K562 (cell line): ENCODE measurements at regions not wholly inside any gene's neighbourhood (a gene's known extent, or its start where the extent isn't known, plus 50 kb on each side); places are given as distances from the start of the nearest gene placed in this dataset.

Experiments
- CBFB ChIP-seq: sonication (generic); formaldehyde crosslinking; IDR thresholded peaks from 2 replicates; pipeline ENCODE4 v1.4.0; 2020; ENCODE audit warnings: mild to moderate bottlenecking, missing genetic modification reagents
- CEBPG ChIP-seq, 3 experiments: fragments of 200-800 bp in 1 of 3; sonication (Bioruptor generic) in 1 of 3; sonication (generic) in 1 of 3; formaldehyde crosslinking in 1 of 3; IDR thresholded peaks in 2 of 3; conservative IDR thresholded peaks in 1 of 3; 2 replicates each; pipeline versions ENCODE4 v1.6.1 to v1.8.0; 2016 to 2022; ENCODE audit warnings: missing compliant biosample characterization in 2 of 3, missing genetic modification characterization in 2 of 3, mild to moderate bottlenecking in 1 of 3, missing genetic modification reagents in 1 of 3
- DPF2 ChIP-seq: fragments of 450-650 bp; IDR thresholded peaks from 2 replicates; pipeline ENCODE4 v1.6.1; 2016
- ELF4 ChIP-seq: fragments of 450-650 bp; formaldehyde crosslinking; IDR thresholded peaks from 2 replicates; pipeline ENCODE4 v1.4.0; 2022; ENCODE audit warnings: missing genetic modification characterization
- FOXJ3 ChIP-seq: sonication (generic); formaldehyde crosslinking; IDR thresholded peaks from 2 replicates; pipeline ENCODE4 v1.4.0; 2020; ENCODE audit warnings: mild to moderate bottlenecking, missing genetic modification reagents
- GATAD2B ChIP-seq: fragments of 450-650 bp; IDR thresholded peaks from 2 replicates; pipeline ENCODE4 v1.6.1; 2017; ENCODE audit warnings: mild to moderate bottlenecking, borderline replicate concordance
- HOXB6 ChIP-seq: fragments of 250-450 bp; sonication (Bioruptor Pico); IDR thresholded peaks from 2 replicates; pipeline ENCODE4 v1.5.1; 2022; ENCODE audit warnings: mild to moderate bottlenecking, borderline replicate concordance
- MIER1 ChIP-seq: fragments of 450-650 bp; IDR thresholded peaks from 2 replicates; pipeline ENCODE4 v1.6.1; 2016; ENCODE audit warnings: antibody characterized with exemption, mild to moderate bottlenecking, low read depth
- NFIX ChIP-seq: fragments of 250-450 bp; sonication (Bioruptor Pico); IDR thresholded peaks from 2 replicates; pipeline ENCODE4 v1.4.0; 2020; ENCODE audit warnings: low read depth, mild to moderate bottlenecking, moderate library complexity
- NR3C1 ChIP-seq: sonication (generic); formaldehyde crosslinking; IDR thresholded peaks from 2 replicates; pipeline ENCODE4 v1.8.1; 2022; ENCODE audit warnings: missing genetic modification reagents
- RHOXF2B ChIP-seq: fragments of 250-450 bp; sonication (Bioruptor Pico); conservative IDR thresholded peaks from 2 replicates; pipeline ENCODE4 v1.5.1; 2021
- SMARCC2 ChIP-seq: fragments of 450-650 bp; IDR thresholded peaks from 2 replicates; pipeline ENCODE4 v1.6.1; 2017; ENCODE audit warnings: antibody characterized with exemption, moderate library complexity, mild to moderate bottlenecking, low read depth
- SRSF7 ChIP-seq: fragments of 200-400 bp; formaldehyde crosslinking; optimal IDR thresholded peaks from 2 replicates; pipeline ENCODE3; 2017; ENCODE audit warnings: mild to moderate bottlenecking, low read depth, low read length
- TBL1XR1 ChIP-seq, 2 experiments: IDR thresholded peaks; 2 replicates each; pipeline ENCODE4 v1.6.1; 2012; ENCODE audit warnings: improper control_type of control experiment in 2 of 2, low read length in 2 of 2, mild to moderate bottlenecking in 1 of 2
- XRCC5 ChIP-seq: fragments of 200-400 bp; formaldehyde crosslinking; IDR thresholded peaks from 2 replicates; pipeline ENCODE4 v1.6.1; 2017; ENCODE audit warnings: low read depth, mild to moderate bottlenecking, low read length
- ZKSCAN3 ChIP-seq: fragments of 250-450 bp; sonication (Bioruptor Pico); IDR thresholded peaks from 2 replicates; pipeline ENCODE4 v1.4.0; 2020
- ZNF224 ChIP-seq: sonication (generic); formaldehyde crosslinking; IDR thresholded peaks from 2 replicates; pipeline ENCODE4 v1.8.0; 2022; ENCODE audit warnings: mild to moderate bottlenecking, missing genetic modification reagents
- ZNF785 ChIP-seq: fragments of 250-450 bp; sonication (Bioruptor Pico); IDR thresholded peaks from 2 replicates; pipeline ENCODE4 v1.4.0; 2020; ENCODE audit warnings: mild to moderate bottlenecking
- TF ChIP-seq, protein P1 (sequence below), 2 experiments: fragments of 450-650 bp in 1 of 2; IDR thresholded peaks; 2 replicates each; pipeline ENCODE4 v1.6.1; 2011 to 2017; ENCODE audit warnings: low read depth in 2 of 2, antibody characterized with exemption in 1 of 2, borderline replicate concordance in 1 of 2, low read length in 1 of 2, mild to moderate bottlenecking in 1 of 2, mixed read lengths in 1 of 2; ENCODE audit not compliant: control insufficient read depth in 1 of 2
- TF ChIP-seq, protein P2 (sequence below): sonication (generic); IDR thresholded peaks from 2 replicates; pipeline ENCODE4 v1.6.1; 2016
- TF ChIP-seq, protein P3 (sequence below): fragments of 450-650 bp; IDR thresholded peaks from 2 replicates; pipeline ENCODE4 v1.6.1; 2016
- TF ChIP-seq, protein P4 (sequence below): sonication (generic); formaldehyde crosslinking; IDR thresholded peaks from 2 replicates; pipeline ENCODE4 v1.8.0; 2022; ENCODE audit warnings: mild to moderate bottlenecking, missing genetic modification reagents, borderline replicate concordance

DNA sequence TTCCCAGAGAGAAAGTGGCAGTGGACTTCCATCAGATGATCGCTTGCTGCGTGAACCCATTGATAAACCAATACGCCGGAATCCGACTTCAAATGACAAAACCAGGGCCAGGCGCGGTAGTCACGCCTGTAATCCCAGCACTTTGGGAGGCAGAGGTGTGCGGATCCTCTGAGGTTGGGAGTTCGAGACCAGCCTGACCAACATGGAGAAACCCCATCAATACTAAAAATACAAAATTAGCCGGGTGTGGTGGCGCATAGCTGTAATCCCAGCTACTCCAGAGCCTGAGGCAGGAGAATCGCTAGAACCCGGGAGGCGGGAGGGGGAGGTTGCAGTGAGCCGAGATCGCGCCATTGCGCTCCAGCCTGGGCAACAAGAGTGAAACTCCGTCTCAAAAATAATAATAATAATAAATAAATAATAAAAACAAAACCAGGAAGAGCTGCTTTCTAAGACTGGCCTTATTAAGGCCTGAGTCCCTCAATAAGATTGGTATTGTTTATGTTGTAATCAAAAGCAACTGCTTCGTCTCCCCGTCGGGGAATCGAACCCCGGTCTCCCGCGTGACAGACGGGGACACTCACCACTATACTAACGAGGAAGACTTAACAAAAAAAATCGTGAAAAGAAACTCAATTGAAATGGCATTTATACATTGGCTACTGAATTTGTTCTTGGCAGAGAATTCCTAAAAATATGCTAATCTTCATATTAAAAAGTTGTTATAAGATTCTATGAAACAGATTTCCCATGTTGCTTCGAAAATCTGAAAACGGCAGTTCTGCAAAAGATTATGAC is 110.2 kb upstream of the ZNF184 start (continued):
- TF ChIP-seq, protein P1, sequence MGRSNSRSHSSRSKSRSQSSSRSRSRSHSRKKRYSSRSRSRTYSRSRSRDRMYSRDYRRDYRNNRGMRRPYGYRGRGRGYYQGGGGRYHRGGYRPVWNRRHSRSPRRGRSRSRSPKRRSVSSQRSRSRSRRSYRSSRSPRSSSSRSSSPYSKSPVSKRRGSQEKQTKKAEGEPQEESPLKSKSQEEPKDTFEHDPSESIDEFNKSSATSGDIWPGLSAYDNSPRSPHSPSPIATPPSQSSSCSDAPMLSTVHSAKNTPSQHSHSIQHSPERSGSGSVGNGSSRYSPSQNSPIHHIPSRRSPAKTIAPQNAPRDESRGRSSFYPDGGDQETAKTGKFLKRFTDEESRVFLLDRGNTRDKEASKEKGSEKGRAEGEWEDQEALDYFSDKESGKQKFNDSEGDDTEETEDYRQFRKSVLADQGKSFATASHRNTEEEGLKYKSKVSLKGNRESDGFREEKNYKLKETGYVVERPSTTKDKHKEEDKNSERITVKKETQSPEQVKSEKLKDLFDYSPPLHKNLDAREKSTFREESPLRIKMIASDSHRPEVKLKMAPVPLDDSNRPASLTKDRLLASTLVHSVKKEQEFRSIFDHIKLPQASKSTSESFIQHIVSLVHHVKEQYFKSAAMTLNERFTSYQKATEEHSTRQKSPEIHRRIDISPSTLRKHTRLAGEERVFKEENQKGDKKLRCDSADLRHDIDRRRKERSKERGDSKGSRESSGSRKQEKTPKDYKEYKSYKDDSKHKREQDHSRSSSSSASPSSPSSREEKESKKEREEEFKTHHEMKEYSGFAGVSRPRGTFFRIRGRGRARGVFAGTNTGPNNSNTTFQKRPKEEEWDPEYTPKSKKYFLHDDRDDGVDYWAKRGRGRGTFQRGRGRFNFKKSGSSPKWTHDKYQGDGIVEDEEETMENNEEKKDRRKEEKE (IDR thresholded peaks at IDR 0.05; ENCODE audit: borderline replicate concordance in 1 of 2, control insufficient read depth in 1 of 2, low read depth in 2 of 2, low read length in 1 of 2): no peak
- no peak for TF ChIP-seq ZKSCAN3 (CRISPR knock-in tag)
- TF ChIP-seq MIER1: no peak
- TF ChIP-seq ZNF224 (CRISPR knock-in tag): no peak
- TF ChIP-seq RHOXF2B (CRISPR knock-in tag): no peak
- no peak for TF ChIP-seq SRSF7
- TF ChIP-seq, protein P2, sequence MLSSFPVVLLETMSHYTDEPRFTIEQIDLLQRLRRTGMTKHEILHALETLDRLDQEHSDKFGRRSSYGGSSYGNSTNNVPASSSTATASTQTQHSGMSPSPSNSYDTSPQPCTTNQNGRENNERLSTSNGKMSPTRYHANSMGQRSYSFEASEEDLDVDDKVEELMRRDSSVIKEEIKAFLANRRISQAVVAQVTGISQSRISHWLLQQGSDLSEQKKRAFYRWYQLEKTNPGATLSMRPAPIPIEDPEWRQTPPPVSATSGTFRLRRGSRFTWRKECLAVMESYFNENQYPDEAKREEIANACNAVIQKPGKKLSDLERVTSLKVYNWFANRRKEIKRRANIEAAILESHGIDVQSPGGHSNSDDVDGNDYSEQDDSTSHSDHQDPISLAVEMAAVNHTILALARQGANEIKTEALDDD: no peak; the same call in 1 of the 2 replicates
- TF ChIP-seq ELF4 (CRISPR knock-in tag): no peak
- TF ChIP-seq GATAD2B: peak; percentile 63; the same call in 1 of the 2 replicates
- no peak for TF ChIP-seq ZNF785 (CRISPR knock-in tag)
- TF ChIP-seq, protein P3, sequence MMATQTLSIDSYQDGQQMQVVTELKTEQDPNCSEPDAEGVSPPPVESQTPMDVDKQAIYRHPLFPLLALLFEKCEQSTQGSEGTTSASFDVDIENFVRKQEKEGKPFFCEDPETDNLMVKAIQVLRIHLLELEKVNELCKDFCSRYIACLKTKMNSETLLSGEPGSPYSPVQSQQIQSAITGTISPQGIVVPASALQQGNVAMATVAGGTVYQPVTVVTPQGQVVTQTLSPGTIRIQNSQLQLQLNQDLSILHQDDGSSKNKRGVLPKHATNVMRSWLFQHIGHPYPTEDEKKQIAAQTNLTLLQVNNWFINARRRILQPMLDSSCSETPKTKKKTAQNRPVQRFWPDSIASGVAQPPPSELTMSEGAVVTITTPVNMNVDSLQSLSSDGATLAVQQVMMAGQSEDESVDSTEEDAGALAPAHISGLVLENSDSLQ: peak; percentile 56; the same call in 1 of the 2 replicates
- peak; percentile 11; the same call in 1 of the 2 replicates for TF ChIP-seq DPF2
- no peak for TF ChIP-seq HOXB6 (CRISPR knock-in tag)
- no peak for TF ChIP-seq NR3C1 (CRISPR knock-in tag)
- TF ChIP-seq FOXJ3: no peak
- TF ChIP-seq NFIX (CRISPR knock-in tag): no peak
- TF ChIP-seq SMARCC2: no peak
- TF ChIP-seq, protein P4, sequence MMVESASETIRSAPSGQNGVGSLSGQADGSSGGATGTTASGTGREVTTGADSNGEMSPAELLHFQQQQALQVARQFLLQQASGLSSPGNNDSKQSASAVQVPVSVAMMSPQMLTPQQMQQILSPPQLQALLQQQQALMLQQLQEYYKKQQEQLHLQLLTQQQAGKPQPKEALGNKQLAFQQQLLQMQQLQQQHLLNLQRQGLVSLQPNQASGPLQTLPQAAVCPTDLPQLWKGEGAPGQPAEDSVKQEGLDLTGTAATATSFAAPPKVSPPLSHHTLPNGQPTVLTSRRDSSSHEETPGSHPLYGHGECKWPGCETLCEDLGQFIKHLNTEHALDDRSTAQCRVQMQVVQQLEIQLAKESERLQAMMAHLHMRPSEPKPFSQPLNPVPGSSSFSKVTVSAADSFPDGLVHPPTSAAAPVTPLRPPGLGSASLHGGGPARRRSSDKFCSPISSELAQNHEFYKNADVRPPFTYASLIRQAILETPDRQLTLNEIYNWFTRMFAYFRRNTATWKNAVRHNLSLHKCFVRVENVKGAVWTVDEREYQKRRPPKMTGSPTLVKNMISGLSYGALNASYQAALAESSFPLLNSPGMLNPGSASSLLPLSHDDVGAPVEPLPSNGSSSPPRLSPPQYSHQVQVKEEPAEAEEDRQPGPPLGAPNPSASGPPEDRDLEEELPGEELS (CRISPR knock-in tag): no peak
- TF ChIP-seq XRCC5: peak; percentile 53; the same call in 1 of the 2 replicates
- TF ChIP-seq TBL1XR1 (IDR thresholded peaks at IDR 0.05; ENCODE audit: low read length in 2 of 2): peak; percentile 48 to 98; a peak in 3 of 4 replicates
- no peak for TF ChIP-seq CBFB (CRISPR knock-in tag)
- TF ChIP-seq CEBPG (CRISPR knock-in tag; IDR thresholded peaks at IDR 0.05): peak; percentile 72
- peak; percentile 66 to 68 for TF ChIP-seq CEBPG (tag; conservative IDR thresholded peaks at IDR 0.05 in 1 of 2, IDR thresholded peaks at IDR 0.05 in 1 of 2)
